ENCODE measurements at regions not wholly inside any gene's neighbourhood (a gene's known extent, or its start where the extent isn't known, plus 50 kb on each side); places are given as distances from the start of the nearest gene placed in this dataset.

DNA sequence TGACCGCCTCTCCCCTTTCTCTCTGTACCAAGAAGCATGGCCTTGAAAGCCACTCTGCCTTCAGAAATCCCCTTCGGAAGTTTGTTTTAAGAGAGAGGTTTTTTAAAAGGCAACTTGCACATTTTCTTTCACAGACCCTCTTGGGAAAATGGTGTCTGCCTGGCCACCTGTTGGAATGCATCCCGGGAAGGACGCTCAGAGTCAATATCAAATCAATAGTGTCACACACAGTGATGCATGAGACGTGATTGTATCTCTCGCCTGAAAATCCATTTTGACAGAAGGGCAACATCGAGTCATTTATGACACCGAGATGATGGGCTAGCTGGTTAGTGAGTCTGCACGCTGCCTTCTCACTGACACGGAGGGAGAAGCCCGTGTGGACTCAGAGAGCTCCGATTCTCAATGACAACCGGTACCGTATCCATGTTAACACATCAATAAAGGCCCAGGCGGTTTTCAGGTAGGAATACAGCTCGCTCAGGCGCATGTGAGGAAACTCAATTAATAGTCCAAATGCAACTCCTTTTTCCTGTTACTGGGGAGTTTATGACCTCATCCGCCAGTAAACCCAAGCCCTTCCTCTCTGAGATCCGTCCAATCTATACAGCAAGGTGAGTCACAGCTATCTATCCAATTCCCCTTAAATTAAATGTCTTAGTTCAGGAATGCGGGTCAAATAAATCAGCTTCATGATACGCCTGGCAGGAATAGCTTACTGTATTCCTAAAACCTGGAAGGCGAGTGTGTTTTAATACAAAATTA is 621.5 kb upstream of the MKI67 start:
- Histone ChIP-seq H3K9me2 (ENCODE audit: low read depth, low read length) (no peaks in the 10 kb centered on the region), H3K4me1 (ENCODE audit: insufficient read depth, low read length, severe bottlenecking) (no peaks in the 10 kb centered on the region), H3F3A (ENCODE audit: insufficient read depth, low read length) (no peaks in the 10 kb centered on the region), H3K79me2 (ENCODE audit: insufficient read depth, low read length) (no peaks in the 10 kb centered on the region), H3K4me2 (ENCODE audit: low read length) (no peak overlapping the region), H4K20me1 (ENCODE audit: insufficient read depth, low read length) (no peaks in the 10 kb centered on the region), H3K36me3 (ENCODE audit: insufficient read depth, low read length) (no peaks in the 10 kb centered on the region), H3K27me3 (ENCODE audit: insufficient read depth, low read length) (peaks cover 4% of the 10 kb centered on the region; the same call in 1 of the 2 replicates), H3K9me3 (ENCODE audit: low read length) (no peaks in the 10 kb centered on the region), H2AFZ (ENCODE audit: low read length) (no peak overlapping the region), H3K4me3 (ENCODE audit: low read depth, low read length, poor library complexity, severe bottlenecking) (no peak overlapping the region), H3K27ac (ENCODE audit: low read depth, low read length, poor library complexity, severe bottlenecking) (no peak overlapping the region), H3K9ac (ENCODE audit: low read length) (no peak overlapping the region)
- TF ChIP-seq EZH2 (IDR thresholded peaks at IDR 0.05; ENCODE audit: borderline replicate concordance, low read length): no peak
- TF ChIP-seq, protein P1, sequence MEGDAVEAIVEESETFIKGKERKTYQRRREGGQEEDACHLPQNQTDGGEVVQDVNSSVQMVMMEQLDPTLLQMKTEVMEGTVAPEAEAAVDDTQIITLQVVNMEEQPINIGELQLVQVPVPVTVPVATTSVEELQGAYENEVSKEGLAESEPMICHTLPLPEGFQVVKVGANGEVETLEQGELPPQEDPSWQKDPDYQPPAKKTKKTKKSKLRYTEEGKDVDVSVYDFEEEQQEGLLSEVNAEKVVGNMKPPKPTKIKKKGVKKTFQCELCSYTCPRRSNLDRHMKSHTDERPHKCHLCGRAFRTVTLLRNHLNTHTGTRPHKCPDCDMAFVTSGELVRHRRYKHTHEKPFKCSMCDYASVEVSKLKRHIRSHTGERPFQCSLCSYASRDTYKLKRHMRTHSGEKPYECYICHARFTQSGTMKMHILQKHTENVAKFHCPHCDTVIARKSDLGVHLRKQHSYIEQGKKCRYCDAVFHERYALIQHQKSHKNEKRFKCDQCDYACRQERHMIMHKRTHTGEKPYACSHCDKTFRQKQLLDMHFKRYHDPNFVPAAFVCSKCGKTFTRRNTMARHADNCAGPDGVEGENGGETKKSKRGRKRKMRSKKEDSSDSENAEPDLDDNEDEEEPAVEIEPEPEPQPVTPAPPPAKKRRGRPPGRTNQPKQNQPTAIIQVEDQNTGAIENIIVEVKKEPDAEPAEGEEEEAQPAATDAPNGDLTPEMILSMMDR (IDR thresholded peaks at IDR 0.05; ENCODE audit: low read length): no peak

DNA sequence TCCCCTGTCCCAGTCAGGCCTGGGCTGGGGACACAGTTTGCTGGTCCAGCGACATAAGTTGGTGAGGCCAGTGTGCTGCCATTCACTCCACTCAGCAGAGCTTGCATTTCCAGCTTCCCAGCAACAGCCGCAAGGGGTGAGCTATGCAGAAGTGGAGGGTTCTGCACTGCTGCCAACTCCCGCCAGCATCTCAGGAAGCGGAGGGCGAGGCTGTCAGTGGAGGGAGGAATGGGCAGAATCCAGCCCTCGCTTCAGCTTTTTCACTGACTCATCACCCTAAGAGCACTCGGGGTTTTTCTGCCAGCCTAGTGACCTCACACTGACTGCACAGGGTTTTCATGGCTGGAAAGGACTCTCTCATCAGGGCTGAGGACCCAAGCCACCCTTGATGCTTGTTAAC is 625.1 kb upstream of the MKI67 start:
- Histone ChIP-seq H3K9ac (ENCODE audit: low read length) (no peak overlapping the region), H2AFZ (ENCODE audit: low read length) (no peak overlapping the region), H3K79me2 (ENCODE audit: insufficient read depth, low read length) (no peaks in the 10 kb centered on the region), H3K36me3 (ENCODE audit: insufficient read depth, low read length) (no peaks in the 10 kb centered on the region), H3K27me3 (ENCODE audit: insufficient read depth, low read length) (peaks cover 4% of the 10 kb centered on the region; the same call in 1 of the 2 replicates), H3K4me1 (ENCODE audit: insufficient read depth, low read length, severe bottlenecking) (no peaks in the 10 kb centered on the region), H3F3A (ENCODE audit: insufficient read depth, low read length) (no peaks in the 10 kb centered on the region), H3K4me2 (ENCODE audit: low read length) (no peak overlapping the region), H3K27ac (ENCODE audit: low read depth, low read length, poor library complexity, severe bottlenecking) (no peak overlapping the region), H3K4me3 (ENCODE audit: low read depth, low read length, poor library complexity, severe bottlenecking) (no peak overlapping the region), H3K9me3 (ENCODE audit: low read length) (no peaks in the 10 kb centered on the region), H3K9me2 (ENCODE audit: low read depth, low read length) (no peaks in the 10 kb centered on the region), H4K20me1 (ENCODE audit: insufficient read depth, low read length) (no peaks in the 10 kb centered on the region)
- TF ChIP-seq EZH2 (IDR thresholded peaks at IDR 0.05; ENCODE audit: borderline replicate concordance, low read length): no peak
- TF ChIP-seq, protein P1 (IDR thresholded peaks at IDR 0.05; ENCODE audit: low read length): no peak

DNA sequence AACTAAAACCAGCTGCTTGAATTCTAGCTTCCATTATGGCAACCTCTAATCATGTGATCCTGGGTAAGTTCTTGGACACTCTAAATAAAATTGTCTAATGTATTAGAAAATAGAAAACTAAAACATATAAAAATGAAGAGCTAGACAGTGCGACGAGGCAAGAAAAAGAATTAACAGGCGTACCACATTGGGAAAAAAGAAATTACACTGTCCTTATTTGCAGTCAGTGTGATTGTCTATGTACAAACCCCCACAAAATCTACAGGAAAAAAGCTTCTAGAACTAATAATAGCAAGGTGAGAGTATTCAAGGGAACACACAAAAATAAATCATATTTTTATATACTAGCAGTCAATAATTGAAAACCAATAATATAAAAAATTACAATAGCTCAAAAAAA is 625.6 kb upstream of the MKI67 start:
- no peak overlapping the region for H3K4me2 ChIP-seq (ENCODE audit: low read length)
- H3K9me3 ChIP-seq (ENCODE audit: low read length): no peaks in the 10 kb centered on the region
- no peak overlapping the region for H3K4me3 ChIP-seq (ENCODE audit: low read depth, low read length, poor library complexity, severe bottlenecking)
- H3K27me3 ChIP-seq (ENCODE audit: insufficient read depth, low read length): peaks cover 4% of the 10 kb centered on the region; the same call in 1 of the 2 replicates
- no peaks in the 10 kb centered on the region for H3K4me1 ChIP-seq (ENCODE audit: insufficient read depth, low read length, severe bottlenecking)
- no peak overlapping the region for H2AFZ ChIP-seq (ENCODE audit: low read length)
- no peak overlapping the region for H3K9ac ChIP-seq (ENCODE audit: low read length)
- no peak overlapping the region for H3K27ac ChIP-seq (ENCODE audit: low read depth, low read length, poor library complexity, severe bottlenecking)
- H4K20me1 ChIP-seq (ENCODE audit: insufficient read depth, low read length): no peaks in the 10 kb centered on the region
- no peaks in the 10 kb centered on the region for H3K36me3 ChIP-seq (ENCODE audit: insufficient read depth, low read length)
- H3K9me2 ChIP-seq (ENCODE audit: low read depth, low read length): no peaks in the 10 kb centered on the region
- no peaks in the 10 kb centered on the region for H3F3A ChIP-seq (ENCODE audit: insufficient read depth, low read length)
- no peaks in the 10 kb centered on the region for H3K79me2 ChIP-seq (ENCODE audit: insufficient read depth, low read length)
- no peak for TF ChIP-seq EZH2 (IDR thresholded peaks at IDR 0.05; ENCODE audit: borderline replicate concordance, low read length)
- TF ChIP-seq, protein P1 (IDR thresholded peaks at IDR 0.05; ENCODE audit: low read length): no peak
